Activated naive CD4-positive, alpha-beta T cell treated with anti-CD3 and anti-CD28 coated beads, Interleukin-2, amount 50 U/mL, for 24 hours (primary cell): ENCODE measurements at regions not wholly inside any gene's neighbourhood (a gene's known extent, or its start where the extent isn't known, plus 50 kb on each side); places are given as distances from the start of the nearest gene placed in this dataset.

ENCODE experiments used
- H3K27ac Mint-ChIP-seq: one replicate; pipeline ENCODE4 v1.8.0; 2021; ENCODE audit warnings: mild to moderate bottlenecking, mixed read lengths
- H3K27me3 Mint-ChIP-seq: one replicate; pipeline ENCODE4 v1.8.0; 2021; ENCODE audit warnings: mixed read lengths
- H3K36me3 Mint-ChIP-seq: one replicate; pipeline ENCODE4 v1.8.0; 2021; ENCODE audit warnings: mixed read lengths
- H3K4me1 Mint-ChIP-seq: one replicate; pipeline ENCODE4 v1.8.0; 2021; ENCODE audit warnings: mixed read lengths
- H3K4me3 Mint-ChIP-seq: one replicate; pipeline ENCODE4 v1.8.0; 2021; ENCODE audit warnings: mild to moderate bottlenecking, mixed read lengths
- H3K9me3 Mint-ChIP-seq: one replicate; pipeline ENCODE4 v1.8.0; 2021; ENCODE audit warnings: mixed read lengths

- H3K9me3 Mint-ChIP-seq: peaks cover 4% of the 10 kb centered on the region
- no peaks in the 10 kb centered on the region for H3K27me3 Mint-ChIP-seq
- no peak overlapping the region for H3K27ac Mint-ChIP-seq
- H3K4me3 Mint-ChIP-seq: no peak overlapping the region
- H3K36me3 Mint-ChIP-seq: no peaks in the 10 kb centered on the region
- no peaks in the 10 kb centered on the region for H3K4me1 Mint-ChIP-seq
Observed at GRCh38 chr9:116102596-116102995, 51.0 kb upstream of the PAPPA start.
